ENCODE measurements at regions not wholly inside any gene's neighbourhood (a gene's known extent, or its start where the extent isn't known, plus 50 kb on each side); places are given as distances from the start of the nearest gene placed in this dataset.

DNA sequence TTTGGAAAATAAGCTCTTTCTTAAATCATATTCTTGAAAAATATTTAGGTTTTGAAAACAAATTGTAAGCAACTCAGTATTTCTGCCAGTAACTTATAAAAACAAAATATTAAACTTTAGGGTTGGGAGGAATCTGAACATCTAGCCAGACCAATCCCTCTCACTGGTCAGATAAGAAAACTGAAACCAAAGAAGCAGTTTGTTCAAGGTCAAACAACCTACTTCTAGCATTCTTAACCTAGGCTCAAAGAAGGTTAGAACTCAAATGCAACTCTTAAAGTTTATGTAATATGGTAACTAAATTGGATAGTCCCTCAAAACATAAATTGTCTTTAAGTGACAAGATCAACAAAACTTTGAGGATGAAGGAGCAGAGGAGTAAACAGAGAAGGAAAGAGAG is 374.9 kb upstream of the TNC start:
- DNase-seq, result no peak

DNA sequence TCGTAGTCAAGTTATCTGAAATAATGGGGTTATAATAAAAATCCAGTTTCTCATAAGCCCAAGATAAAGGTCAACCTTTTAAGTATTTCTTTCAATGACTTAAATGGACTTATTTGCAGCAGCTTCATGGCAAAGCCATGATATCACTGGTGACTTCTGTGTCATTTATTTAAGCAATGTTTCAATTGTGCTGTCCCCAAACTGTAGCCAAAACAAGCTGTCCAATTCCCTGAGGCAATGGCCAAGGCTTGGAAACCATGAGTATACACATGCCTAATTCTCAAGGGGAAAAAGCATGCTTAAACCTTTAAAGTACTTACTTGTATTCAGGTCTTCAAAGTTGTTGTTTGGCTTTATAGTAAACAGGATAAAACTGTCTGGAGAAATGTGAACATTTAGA is 376.4 kb upstream of the TNC start:
- no peak for DNase-seq

DNA sequence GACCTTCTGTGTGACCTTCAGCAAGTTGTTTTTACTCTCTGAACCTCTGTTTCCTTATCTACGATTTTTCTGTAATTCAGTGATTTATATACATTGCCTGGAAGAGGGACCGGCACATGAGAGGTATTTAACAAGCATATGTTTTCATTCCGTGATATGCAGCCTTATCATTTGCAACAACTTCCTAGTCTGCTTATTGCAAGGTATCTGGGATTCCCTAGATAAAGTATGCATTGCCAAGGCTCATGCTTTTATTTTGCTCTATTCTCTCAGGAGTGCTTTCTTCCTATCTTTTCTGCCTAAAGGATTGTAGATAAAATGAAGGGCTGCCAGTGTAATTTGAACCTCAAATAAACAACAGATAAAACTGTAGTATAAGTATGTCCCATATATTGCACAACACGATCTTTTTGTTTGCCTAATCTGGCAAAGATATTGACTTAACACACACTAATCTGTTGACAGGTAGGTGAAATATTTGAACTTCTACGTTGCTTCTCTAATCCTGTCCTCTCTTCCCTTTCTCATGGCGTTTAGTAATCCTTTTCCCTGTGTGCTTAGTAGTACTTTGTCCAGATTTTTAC is 377.2 kb upstream of the TNC start:
- no peak for DNase-seq

DNA sequence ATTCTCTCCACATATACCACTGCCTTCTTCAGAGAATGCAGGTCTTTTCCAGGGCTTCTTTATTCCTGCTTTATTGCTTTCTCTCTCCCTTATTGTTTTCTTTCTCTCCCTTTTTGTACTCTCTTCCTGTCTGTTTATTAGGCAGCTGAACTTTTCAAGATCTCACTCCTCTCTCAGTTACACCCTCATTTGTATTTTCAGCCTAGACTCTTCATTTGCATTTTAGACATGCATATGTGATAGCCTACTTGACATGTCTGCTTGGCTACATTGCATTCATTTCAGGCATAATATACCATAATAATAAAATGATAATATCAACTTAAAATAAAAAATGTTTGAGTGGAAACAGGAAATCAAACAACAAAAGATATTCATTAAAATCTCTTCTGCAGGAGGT is 377.9 kb upstream of the TNC start:
- DNase-seq, result no peak

DNA sequence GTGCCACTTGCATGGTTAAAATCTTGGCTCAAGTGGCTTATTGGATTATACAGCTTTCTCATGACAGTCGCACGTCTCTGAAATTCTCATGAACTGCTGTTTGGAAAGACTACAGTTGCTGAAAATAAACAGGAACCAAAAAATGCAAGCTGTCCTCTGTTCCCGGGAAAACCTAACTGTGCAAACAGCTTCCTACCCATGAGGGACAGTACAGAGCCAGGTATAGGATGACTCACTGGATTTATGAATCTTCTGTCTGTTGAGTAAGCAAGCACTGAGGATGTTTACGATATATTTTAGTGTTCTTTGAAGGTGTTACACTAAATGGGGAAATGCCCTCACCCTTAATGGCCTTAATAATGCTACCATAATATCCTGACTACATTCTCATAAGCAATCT is 380.3 kb upstream of the TNC start:
- DNase-seq, result no peak

DNA sequence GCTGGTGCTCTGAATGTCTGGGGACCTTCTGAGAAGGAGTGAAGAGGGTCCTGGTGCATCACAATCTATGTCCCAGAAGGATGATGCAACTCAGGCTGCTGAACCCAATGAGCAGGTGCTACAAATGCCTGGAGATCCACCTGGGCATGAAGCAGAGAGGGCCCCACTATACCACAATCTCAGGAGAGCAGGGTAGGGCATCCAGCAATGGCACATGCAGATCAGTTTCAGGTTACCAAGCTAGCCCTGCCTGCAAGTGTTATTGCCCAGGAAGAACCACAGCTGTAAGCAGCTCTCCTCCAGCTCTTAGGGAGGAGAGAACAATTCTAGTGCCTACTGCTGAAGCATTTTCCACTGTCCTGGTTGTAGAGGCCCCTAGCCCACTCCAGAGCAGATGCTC is 389.2 kb upstream of the TNC start:
- no peak for DNase-seq

DNA sequence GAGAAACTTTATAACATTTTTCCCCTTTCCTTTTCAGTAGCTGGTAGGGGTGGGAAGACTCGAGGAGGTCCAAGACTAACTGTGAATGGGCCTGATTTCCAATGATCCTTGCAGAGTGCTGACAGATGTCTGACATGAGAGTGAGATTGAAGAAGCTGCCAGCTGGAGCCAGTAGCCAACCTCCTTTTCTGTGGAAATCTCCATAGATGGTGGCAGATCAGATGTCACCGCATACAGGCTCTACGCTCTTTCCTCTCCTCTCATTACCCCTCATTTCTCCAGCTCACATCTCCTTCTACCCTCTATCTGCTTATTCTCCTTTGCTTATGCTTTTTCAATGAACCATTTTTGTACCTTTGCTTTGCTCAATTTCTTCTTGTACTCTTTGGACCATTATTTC is 395.2 kb upstream of the TNC start:
- DNase-seq, result no peak

DNA sequence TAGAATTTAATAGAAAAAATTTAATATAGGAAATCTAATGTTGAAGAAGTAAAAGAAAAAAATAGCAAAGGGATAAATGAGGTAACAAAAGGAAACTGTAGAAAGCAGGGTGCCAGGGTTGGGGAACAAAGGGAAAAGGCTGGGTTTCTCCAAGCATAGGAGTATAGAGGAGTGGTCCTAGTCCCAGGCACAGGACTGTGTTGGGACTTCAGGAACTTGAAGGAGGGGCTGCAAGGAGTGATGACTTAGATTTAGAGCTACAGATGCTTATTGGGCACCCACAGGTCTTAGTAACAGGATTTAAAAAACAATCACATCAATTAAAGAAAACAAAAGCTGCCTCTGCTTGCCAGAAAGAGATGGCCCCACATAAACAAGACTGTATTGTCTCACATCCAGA is 396.5 kb upstream of the TNC start:
- DNase-seq, result no peak

DNA sequence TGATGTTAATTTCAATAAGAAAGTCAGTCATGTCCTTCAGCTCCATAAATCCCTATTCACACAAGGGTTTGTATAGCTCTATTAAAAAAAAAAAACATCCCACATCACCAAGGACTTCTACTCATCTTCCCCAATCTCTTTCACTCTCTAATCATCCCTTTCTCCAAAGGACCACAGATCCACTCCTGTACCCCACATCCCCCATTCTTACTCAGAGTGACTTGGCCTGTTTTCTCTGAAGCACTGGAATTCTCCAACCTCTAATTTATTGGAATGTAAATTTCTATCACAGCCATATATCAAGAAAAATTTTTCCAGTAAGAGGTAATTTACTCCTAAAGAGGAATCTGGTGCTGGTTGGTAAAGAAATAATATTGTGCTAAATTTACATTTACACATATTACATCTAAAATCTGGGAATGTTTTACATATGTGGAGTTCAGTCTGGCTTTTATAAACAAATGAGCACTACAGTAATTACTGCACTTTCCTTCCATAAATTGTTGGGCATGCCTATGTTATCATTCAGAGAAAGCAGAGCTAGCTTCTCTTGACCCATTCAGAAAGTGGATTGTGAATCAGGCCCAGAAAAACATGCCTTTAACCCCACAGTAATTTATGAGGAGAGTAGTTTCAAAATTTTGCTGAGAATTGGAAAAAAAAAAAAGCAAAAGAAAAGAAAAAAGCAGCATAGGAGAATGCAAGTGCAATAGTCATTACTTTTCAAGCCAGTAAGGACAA is 399.5 kb upstream of the TNC start:
- no peak for DNase-seq

DNA sequence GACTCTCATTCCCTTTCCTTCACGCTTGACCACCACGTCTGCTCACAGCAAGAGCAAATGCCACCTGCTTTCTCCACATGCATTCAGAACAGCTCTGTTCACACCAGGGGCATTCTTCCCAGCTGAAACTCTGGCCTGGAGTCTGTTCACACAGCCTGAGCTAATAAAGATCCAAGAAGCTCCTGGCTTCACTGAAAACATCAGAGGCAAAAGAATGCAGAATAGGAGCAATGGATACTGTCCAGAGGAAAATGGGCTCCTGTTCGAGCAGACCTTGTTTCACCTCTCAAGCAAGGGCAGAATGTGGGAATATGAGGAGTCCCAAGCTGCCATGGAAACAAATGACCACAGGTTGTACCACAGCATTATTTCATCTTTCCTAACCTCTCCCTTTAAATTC is 402.7 kb upstream of the TNC start:
- DNase-seq, result no peak

DNA sequence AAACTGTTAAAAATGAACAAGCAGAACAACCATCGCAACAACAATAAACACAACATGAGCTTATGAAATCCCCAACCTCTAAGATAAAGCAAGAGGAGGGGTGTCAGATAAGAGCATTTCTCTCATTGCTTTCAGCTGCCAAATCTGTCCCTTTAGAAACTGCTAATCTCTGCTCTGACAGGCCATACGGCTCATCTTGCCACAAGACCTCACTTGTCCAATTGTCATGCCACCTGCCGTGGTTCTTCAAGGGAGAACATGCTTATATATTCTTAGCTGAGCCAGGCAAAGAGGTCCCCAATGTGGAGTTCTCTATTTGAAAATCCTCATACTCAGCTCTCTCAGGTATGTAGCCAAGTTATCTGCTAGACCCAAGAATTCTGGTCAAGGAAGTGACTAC is 405.0 kb upstream of the TNC start:
- peak; percentile 2 for DNase-seq

DNA sequence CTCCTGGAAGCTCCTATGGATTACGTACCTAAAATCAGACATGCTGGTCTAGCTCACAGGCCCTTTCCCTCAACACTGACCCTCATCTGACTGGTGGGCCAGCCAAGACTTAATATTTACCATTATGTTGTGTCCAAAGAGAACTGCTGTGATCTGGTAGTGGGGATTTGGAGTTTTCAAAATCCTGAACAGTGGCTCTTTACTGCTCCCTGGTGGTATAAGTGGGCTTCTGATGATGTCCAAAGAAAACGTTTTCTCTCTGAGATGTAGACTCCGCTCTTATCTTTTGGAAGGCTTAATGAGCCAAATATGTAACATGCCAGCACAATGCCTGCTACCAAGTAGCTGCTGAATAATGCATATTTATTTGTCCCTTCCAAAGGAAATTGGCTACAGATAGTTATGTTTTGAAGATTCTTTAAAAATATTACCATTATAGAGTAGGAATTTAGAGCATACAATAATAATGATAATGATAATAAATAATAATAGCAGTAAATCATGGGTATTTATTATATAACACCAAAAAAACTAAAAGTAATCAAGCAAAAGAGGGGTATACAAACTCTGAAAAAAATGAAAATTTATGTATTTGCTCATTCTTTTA is 406.6 kb upstream of the TNC start:
- peak; percentile 67 for DNase-seq

DNA sequence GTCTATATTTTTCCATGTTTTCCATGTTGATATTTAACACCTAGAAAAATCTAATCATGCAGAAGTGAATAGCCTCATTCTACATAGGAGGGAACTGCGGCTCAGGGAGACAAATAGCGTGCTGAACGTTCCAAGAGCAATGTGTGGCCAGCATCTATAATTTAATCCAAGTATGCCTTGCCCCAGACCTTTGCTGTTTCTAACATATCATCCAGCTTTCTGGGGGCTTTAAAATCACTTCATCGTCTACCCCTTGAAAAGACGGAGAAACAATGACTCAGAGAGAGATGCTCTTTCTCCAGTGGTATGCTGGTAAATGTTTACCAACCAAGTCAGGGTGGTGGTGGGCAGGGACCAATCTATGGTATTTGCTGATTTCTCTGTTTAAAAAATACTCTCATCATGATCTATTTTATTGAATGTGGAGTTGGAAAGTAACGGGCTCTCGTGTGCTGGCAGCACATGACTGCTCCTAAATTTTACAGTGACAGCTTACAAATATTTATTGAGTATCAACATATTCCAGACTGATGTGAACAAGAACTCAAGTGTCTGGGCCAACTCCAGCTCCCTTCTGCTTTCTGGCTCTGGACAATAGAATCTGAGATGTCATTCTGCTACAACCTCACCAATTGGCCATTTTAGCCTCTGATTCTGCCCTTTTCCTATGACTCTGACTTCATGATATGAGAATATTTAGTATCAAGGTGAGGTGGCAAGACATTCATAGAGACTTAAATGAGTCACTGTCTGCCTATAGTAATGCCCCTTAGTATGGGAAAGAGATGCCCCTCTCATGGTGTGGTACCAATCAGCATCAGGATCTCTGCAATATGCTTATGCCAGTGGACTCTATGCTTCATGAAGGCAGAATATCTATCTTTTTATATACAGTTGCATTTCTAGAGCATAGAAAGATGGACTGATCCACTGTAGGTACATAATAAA is 407.4 kb upstream of the TNC start:
- no peak for DNase-seq

DNA sequence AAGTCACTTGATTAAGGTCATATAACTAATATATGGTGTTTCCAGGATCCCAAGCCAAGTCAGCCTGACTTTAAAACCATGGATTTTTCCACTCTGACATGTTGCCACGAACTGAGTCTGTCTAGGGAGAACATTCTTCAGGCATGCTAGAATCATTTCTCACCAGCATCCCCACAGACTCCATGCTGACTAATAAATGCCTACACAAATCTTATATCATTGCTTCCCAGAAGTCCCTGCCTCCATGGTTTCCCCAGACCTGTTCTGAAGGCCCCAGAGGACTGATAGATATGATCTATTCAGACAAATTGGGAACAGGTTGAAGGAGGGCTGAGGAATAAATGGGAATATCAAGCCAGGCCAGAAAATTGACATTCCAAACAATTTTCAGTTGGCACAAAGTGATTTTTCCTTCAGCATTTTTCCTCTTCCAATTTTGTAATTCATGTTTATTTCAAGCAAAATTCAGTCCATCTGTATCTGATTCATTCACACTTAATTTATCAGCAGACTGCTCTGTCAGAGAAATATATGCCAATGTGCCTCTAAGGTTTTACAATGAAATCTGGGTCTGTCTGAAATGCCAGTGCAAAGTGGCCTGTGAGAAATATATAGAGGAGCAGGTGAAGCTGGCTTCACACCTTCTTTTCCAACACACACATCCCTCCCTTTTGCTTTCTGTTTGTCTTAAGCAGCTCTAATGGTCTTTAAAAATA is 413.6 kb upstream of the TNC start:
- no peak for DNase-seq

DNA sequence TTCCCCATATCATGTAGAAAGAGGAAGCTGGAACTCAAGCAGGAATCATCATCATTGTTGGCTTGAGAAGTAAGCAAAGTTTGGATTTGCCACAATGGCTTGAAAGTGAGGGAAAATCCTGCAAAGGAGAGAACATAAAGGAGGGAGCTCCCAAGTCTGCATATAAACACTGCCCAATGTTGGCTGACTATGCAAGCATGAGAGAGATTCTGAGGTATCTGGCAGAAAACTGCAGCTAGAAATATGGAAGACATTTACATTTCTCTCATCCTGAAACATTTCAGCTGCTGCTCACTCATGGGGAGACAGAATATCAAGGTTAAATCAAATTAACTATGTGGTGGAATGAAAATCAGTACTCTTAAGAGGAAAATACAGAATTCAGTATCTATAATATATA is 415.6 kb upstream of the TNC start:
- no peak for DNase-seq

DNA sequence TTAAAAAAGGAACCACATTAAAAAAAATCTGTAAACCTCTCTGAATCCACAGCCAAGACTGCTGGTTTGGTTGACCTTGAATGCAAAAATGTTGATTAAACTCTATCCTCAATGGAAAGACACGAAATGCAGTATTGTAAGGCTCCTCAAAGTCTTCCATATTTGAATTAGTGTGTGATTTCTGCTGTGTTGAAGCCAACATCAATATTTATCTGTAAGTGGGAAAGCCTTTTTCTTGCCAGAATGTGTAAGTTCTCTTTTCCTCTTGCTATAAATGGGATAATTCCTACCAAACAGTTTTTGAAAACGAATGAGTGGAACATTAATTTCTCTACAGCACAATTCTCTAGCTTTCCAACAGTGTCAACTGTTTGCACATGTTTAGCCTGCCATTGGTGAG is 422.1 kb upstream of the TNC start:
- DNase-seq, result no peak

DNA sequence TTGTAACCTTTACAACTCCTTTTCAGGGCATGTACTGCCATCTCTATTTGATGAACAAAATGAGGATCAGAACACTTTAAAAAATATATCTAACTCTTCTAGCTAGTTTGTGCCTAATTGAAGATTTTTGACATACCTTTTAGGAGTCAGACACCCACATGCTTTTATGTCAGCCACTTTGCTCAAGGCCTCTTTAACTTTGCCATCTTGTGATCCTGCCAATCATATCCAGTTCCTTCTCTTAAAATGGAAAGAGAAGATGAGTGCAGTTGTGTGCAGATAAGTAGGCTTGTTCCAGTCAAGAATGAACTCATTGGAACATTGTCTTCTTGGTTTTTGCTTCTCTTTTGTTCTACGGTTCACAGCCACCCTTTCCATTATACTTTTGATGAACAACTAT is 425.6 kb upstream of the TNC start:
- no peak for DNase-seq

DNA sequence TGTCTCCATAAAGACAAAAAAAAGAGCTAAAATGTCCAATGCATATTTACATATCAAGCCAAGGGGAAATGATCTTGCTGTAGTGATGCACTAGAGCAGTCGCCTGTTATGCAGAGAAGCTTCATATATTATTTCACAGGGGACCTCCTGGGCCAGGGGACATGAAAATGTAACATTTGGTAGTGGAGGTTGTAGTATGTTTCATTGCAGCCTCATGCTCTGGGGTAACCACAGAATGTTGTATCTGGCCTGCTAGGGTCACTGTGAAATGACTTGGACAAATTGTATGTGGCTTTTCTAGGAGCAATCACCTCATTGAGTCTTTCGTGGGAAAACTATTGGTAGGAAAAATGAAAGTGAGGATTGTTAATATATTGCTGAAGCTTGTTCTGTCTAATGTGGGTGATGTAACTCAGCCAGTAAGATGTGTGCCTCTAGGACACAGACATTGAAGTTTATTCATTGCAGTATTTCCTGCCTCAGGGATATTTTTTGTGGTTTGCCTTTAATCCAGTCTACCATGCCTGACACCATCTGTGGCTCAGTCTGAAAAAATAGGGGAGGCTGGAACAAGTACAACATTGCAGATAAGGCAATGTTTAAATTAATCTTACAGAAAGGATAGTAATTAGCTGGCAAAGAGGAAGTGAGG is 430.8 kb upstream of the TNC start:
- DNase-seq, result peak; percentile 7

DNA sequence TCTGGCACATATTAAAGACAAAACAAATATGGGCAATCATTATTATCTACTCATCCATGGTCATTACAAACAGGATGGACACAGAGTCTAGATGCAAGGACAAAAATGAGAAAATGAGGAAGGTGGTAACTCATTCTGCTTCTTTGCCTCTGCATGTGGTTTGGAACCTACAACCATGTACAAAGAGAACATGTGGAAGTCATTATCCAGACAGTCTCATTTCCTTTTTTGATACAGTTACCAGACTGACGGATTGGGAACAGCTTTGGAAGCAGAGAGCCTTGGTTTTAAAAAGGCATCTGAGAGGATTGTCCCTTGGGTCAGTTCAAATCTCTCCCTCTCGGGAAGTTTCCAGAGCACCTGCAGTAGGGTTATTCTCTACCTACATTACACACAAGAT is 433.4 kb upstream of the TNC start:
- DNase-seq, result no peak

DNA sequence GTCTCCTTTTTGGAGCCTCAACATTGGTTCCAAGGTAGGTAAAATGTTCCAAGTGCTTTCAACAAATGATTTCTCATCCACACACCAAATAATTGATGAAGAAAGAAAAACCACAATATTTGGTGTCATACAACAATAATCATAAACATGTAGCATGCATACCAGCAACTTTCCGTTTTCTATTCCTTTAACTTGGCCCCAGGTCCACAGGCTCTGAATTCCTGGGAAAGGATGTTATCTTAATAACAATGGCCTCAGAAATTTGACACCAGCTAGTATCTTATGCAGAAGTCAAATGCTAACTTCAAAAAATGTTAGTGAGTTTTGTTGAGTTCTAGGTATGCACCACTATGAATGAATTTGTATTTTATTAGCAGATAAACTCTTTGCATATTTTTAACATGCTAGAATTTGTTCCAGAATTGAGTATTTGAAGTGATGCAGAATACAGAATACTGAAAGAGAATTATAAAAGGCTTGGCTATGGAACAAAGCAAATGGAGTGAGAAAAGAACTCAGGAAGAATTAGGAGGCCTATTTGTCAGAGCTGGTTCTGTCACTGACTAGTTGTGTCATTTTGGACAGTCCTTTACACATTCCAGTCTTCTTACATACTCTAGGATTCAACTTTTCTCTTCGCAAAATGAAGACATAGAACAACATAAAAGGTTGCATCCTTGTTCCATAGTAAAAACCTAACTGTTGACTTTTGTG is 435.3 kb upstream of the TNC start:
- DNase-seq, result no peak

DNA sequence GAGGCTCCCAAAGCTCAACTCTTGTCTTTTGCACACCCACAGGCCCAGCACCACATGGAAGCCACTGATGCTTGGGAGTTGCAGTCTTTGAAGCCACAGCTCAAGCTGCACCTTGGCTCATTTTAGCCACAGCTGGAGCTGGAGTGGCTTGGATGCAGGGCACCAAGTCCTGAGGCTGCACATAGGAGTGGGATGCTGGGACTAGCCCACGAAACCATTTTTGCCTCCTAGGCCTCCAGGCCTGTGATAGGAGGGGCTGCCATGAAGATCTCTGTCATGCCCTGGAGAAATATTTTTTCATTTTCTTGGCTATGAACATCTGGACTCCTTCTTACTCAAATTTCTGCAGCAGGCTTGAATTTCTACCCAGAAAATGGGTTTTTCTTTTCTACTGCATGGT is 438.5 kb upstream of the TNC start:
- no peak for DNase-seq

DNA sequence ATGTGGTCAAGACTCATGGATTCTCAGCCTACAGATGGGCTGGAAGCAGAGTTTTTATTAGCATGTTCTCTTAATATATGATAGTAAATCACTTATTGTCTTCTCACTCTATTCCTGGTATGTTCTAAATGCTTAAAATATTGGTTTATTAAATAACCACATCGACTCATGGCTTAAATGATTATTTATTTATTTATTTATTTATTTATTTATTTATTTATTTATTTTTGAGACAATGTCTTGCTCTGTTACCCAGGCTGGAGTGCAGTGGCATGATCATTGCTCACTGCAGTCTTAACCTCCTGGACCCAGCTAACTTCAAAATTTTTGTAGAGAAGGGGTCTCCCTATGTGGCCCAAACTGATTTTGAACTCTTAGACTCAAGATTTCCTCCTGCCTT is 457.2 kb upstream of the TNC start:
- no peak for DNase-seq

Data from NCI-H1694 treated with DMSO at 0.1 percent for 48 hours (cell line).